K562 (cell line): ENCODE measurements at regions not wholly inside any gene's neighbourhood (a gene's known extent, or its start where the extent isn't known, plus 50 kb on each side); places are given as distances from the start of the nearest gene placed in this dataset.

Source experiments
- ATF2 ChIP-seq: sonication (generic); formaldehyde crosslinking; IDR thresholded peaks from 2 replicates; pipeline ENCODE4 v1.8.1; 2022; ENCODE audit warnings: missing genetic modification reagents
- BDP1 ChIP-seq: IDR thresholded peaks from 3 replicates; pipeline ENCODE4 v1.6.1; 2011; ENCODE audit not compliant: insufficient read length, insufficient read depth
- CHD4 ChIP-seq: fragments of 200-600 bp; sonication (generic); IDR thresholded peaks from 3 replicates; pipeline ENCODE4 v1.6.1; 2012; ENCODE audit warnings: low read depth, mild to moderate bottlenecking, mixed read lengths, low read length, inconsistent platforms; ENCODE audit not compliant: insufficient read depth, insufficient replicate concordance, poor library complexity, severe bottlenecking
- E2F1 ChIP-seq: sonication (generic); formaldehyde crosslinking; IDR thresholded peaks from 2 replicates; pipeline ENCODE4 v1.8.1; 2023; ENCODE audit warnings: mild to moderate bottlenecking, missing genetic modification reagents, moderate library complexity
- E2F5 ChIP-seq: sonication (generic); formaldehyde crosslinking; IDR thresholded peaks from 2 replicates; pipeline ENCODE4 v1.8.0; 2022; ENCODE audit warnings: mild to moderate bottlenecking, missing genetic modification reagents
- HDAC3 ChIP-seq: fragments of 450-650 bp; IDR thresholded peaks from 2 replicates; pipeline ENCODE4 v1.6.1; 2018; ENCODE audit warnings: borderline replicate concordance, mild to moderate bottlenecking, moderate library complexity; ENCODE audit not compliant: partially characterized antibody
- ILF3 ChIP-seq: fragments of 450-650 bp; IDR thresholded peaks from 2 replicates; pipeline ENCODE4 v1.6.1; 2018; ENCODE audit warnings: antibody characterized with exemption, mild to moderate bottlenecking, moderate library complexity, borderline replicate concordance
- IRF2 ChIP-seq: sonication (generic); formaldehyde crosslinking; IDR thresholded peaks from 2 replicates; pipeline ENCODE4 v1.8.1; 2022; ENCODE audit warnings: mild to moderate bottlenecking, missing genetic modification reagents
- MCM3 ChIP-seq: fragments of 450-650 bp; IDR thresholded peaks from 2 replicates; pipeline ENCODE4 v1.6.1; 2016
- NFRKB ChIP-seq: fragments of 450-650 bp; IDR thresholded peaks from 2 replicates; pipeline ENCODE4 v1.6.1; 2016; ENCODE audit warnings: low read depth
- RFX1 ChIP-seq: fragments of 450-650 bp; IDR thresholded peaks from 2 replicates; pipeline ENCODE4 v1.6.1; 2016; ENCODE audit warnings: mild to moderate bottlenecking, moderate library complexity
- TCF7L2 ChIP-seq: fragments of 150-350 bp; IDR thresholded peaks from 2 replicates; pipeline ENCODE4 v1.6.1; 2016; ENCODE audit warnings: low read depth, mild to moderate bottlenecking, low read length, moderate library complexity
- U2AF1 ChIP-seq: fragments of 200-400 bp; formaldehyde crosslinking; optimal IDR thresholded peaks from 2 replicates; pipeline ENCODE3; 2017; ENCODE audit warnings: mild to moderate bottlenecking, low read depth, low read length, moderate library complexity
- TF ChIP-seq, protein P1 (sequence below), 3 experiments: IDR thresholded peaks in 2 of 3; conservative IDR thresholded peaks in 1 of 3; 2 replicates each; pipeline ENCODE4 v1.5.1; 2011 to 2012; ENCODE audit warnings: low read length in 3 of 3, mild to moderate bottlenecking in 3 of 3, control low read depth in 2 of 3, improper control_type of control experiment in 1 of 3, inconsistent platforms in 1 of 3, low read depth in 1 of 3, mixed read lengths in 1 of 3, moderate library complexity in 1 of 3; ENCODE audit not compliant: insufficient read depth in 2 of 3

GRCh38 chr2:18404708-18405107, 155.7 kb downstream of the RDH14 start:
- no peak for TF ChIP-seq IRF2
- TF ChIP-seq E2F1 (CRISPR knock-in tag) = no peak
- TF ChIP-seq ILF3 = no peak
- TF ChIP-seq TCF7L2 = no peak
- TF ChIP-seq BDP1 = no peak
- no peak for TF ChIP-seq NFRKB
- TF ChIP-seq ATF2 = no peak
- TF ChIP-seq, protein P1, sequence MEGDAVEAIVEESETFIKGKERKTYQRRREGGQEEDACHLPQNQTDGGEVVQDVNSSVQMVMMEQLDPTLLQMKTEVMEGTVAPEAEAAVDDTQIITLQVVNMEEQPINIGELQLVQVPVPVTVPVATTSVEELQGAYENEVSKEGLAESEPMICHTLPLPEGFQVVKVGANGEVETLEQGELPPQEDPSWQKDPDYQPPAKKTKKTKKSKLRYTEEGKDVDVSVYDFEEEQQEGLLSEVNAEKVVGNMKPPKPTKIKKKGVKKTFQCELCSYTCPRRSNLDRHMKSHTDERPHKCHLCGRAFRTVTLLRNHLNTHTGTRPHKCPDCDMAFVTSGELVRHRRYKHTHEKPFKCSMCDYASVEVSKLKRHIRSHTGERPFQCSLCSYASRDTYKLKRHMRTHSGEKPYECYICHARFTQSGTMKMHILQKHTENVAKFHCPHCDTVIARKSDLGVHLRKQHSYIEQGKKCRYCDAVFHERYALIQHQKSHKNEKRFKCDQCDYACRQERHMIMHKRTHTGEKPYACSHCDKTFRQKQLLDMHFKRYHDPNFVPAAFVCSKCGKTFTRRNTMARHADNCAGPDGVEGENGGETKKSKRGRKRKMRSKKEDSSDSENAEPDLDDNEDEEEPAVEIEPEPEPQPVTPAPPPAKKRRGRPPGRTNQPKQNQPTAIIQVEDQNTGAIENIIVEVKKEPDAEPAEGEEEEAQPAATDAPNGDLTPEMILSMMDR (IDR thresholded peaks at IDR 0.05 in 2 of 3, conservative IDR thresholded peaks at IDR 0.05 in 1 of 3; ENCODE audit: insufficient read depth in 2 of 3, low read depth in 1 of 3, low read length in 3 of 3) = peak; percentile 29 to 53 (median 50); a peak in 4 of 6 replicates
- TF ChIP-seq MCM3 = no peak
- no peak for TF ChIP-seq CHD4
- no peak for TF ChIP-seq U2AF1
- TF ChIP-seq HDAC3 = no peak
- TF ChIP-seq RFX1 = no peak
- no peak for TF ChIP-seq E2F5 (CRISPR knock-in tag)
